SU-DHL-6 (cell line): ENCODE measurements at regions not wholly inside any gene's neighbourhood (a gene's known extent, or its start where the extent isn't known, plus 50 kb on each side); places are given as distances from the start of the nearest gene placed in this dataset.

Source experiments
- CTCF ChIP-seq: fragments of 200-600 bp; sonication (generic); IDR thresholded peaks from one replicate; pipeline ENCODE4 v1.5.1; 2017; ENCODE audit warnings: antibody characterized with exemption, mild to moderate bottlenecking, low read length, moderate library complexity; ENCODE audit not compliant: insufficient read depth, poor library complexity, severe bottlenecking
- EZH2phosphoT487 ChIP-seq: fragments of 200-600 bp; sonication (generic), shearing (Covaris generic); conservative IDR thresholded peaks from 2 replicates; pipeline ENCODE4 v1.6.1; 2018; ENCODE audit warnings: mild to moderate bottlenecking, antibody characterized with exemption, low read length, moderate library complexity, mixed read lengths

DNA sequence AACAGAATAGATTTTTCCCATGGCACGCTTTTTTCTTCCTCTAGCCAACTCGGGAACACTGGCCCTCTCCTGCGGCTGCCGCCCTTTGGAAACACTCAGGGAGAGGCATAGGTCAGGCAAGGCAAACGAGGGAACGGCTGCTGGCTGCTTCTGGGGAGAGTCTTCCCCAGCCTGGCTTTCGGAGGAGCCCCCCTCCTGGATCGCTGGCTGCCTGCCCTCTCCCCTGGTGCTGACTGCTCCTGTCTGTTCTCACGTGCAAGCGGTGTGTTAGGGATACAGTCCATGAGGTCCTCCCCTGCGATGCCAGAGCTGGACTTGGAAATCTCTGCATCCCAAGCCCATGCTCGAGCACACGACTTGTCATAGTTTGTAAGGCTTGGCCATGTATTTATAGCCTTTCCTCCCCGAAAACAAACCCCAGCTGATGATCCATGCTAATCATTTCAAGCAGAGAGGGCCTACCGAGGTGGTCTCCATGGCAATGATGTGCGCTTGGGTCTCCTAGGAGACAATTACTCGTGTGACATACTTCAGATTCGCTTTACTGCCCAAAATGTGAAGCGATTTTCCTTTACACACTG is 315.6 kb upstream of the ATP10A start:
- TF ChIP-seq CTCF (no peak), EZH2phosphoT487 (no peak)
